DND-41 (cell line): ENCODE measurements at regions not wholly inside any gene's neighbourhood (a gene's known extent, or its start where the extent isn't known, plus 50 kb on each side); places are given as distances from the start of the nearest gene placed in this dataset.

Experiments used
- ATAC-seq: fragments of 200-7000 bp; cut with Tn5 transposase; 3 replicates; pipeline ENCODE4 v1.9.1; 2021; ENCODE audit warnings: low read depth; ENCODE audit not compliant: insufficient read depth
- DNase-seq: peaks from one replicate; pipeline ENCODE4 v3.0.0-alpha.2; 2020
- H2AFZ ChIP-seq: 2 replicates; pipeline ENCODE4 v1.6.0; 2012; ENCODE audit warnings: low read depth, low read length
- H3K27ac ChIP-seq: 2 replicates; pipeline ENCODE4 v1.5.1; 2012; ENCODE audit warnings: low read length, inconsistent platforms
- H3K27me3 ChIP-seq: fragments of 200-600 bp; sonication (generic); 2 replicates; pipeline ENCODE4 v1.6.0; 2012; ENCODE audit warnings: low read length, mild to moderate bottlenecking, inconsistent platforms; ENCODE audit not compliant: insufficient read depth, poor library complexity
- H3K36me3 ChIP-seq: 2 replicates; pipeline ENCODE4 v1.5.1; 2012; ENCODE audit warnings: low read length, inconsistent platforms; ENCODE audit not compliant: insufficient read depth
- H3K4me1 ChIP-seq: 2 replicates; pipeline ENCODE4 v1.5.1; 2012; ENCODE audit warnings: mild to moderate bottlenecking, low read length; ENCODE audit not compliant: insufficient read depth
- H3K4me2 ChIP-seq: 2 replicates; pipeline ENCODE4 v1.6.0; 2012; ENCODE audit warnings: mild to moderate bottlenecking, moderate library complexity, low read length, inconsistent platforms; ENCODE audit not compliant: insufficient read depth
- H3K4me3 ChIP-seq, 2 experiments: fragments of 200-600 bp in 1 of 2; shearing (Covaris generic) in 1 of 2; 2 replicates each; pipeline ENCODE4 v1.5.1; 2012 to 2016; ENCODE audit warnings: inconsistent platforms in 2 of 2, low read length in 2 of 2, mild to moderate bottlenecking in 2 of 2, low read depth in 1 of 2, moderate library complexity in 1 of 2
- H3K79me2 ChIP-seq: 2 replicates; pipeline ENCODE4 v1.6.0; 2012; ENCODE audit warnings: low read length, inconsistent platforms; ENCODE audit not compliant: insufficient read depth
- H3K9ac ChIP-seq: 2 replicates; pipeline ENCODE4 v1.6.0; 2012; ENCODE audit warnings: low read depth, mild to moderate bottlenecking, inconsistent platforms, low read length, moderate library complexity
- H3K9me3 ChIP-seq: 2 replicates; pipeline ENCODE4 v1.5.1; 2012; ENCODE audit warnings: low read length, moderate library complexity, mild to moderate bottlenecking, inconsistent platforms; ENCODE audit not compliant: insufficient read depth, severe bottlenecking
- H4K20me1 ChIP-seq: 2 replicates; pipeline ENCODE4 v1.6.0; 2012; ENCODE audit warnings: low read length; ENCODE audit not compliant: insufficient read depth
- CTCF ChIP-seq: IDR thresholded peaks from 2 replicates; pipeline ENCODE4 v1.5.1; 2012; ENCODE audit warnings: borderline replicate concordance, low read length, moderate library complexity, mild to moderate bottlenecking; ENCODE audit not compliant: poor library complexity, severe bottlenecking; ENCODE audit errors: extremely low read depth
- EZH2 ChIP-seq: IDR thresholded peaks from 3 replicates; pipeline ENCODE4 v1.6.1; 2012; ENCODE audit warnings: borderline replicate concordance, low read depth, mild to moderate bottlenecking, moderate library complexity, low read length, inconsistent platforms; ENCODE audit not compliant: severe bottlenecking

GRCh38 chr3:180185650-180186049 lies 148.9 kb upstream of the PEX5L start:
- Histone ChIP-seq H3K79me2 (no peaks in the 10 kb centered on the region), H4K20me1 (no peaks in the 10 kb centered on the region), H2AFZ (no peak overlapping the region), H3K27me3 (no peaks in the 10 kb centered on the region), H3K4me2 (no peak overlapping the region), H3K9ac (no peak overlapping the region), H3K4me3 (no peak overlapping the region), H3K9me3 (no peaks in the 10 kb centered on the region), H3K4me1 (no peaks in the 10 kb centered on the region), H3K36me3 (no peaks in the 10 kb centered on the region), H3K27ac (no peak overlapping the region)
- no peak for TF ChIP-seq CTCF
- TF ChIP-seq EZH2 = no peak
- DNase-seq (no peak), ATAC-seq (no peak)

- TF ChIP-seq CTCF (no peak), EZH2 (no peak)
- H3K27me3 ChIP-seq = no peaks in the 10 kb centered on the region
Observed at GRCh38 chr3:180188512-180189309, 152.0 kb upstream of the PEX5L start.

DNA sequence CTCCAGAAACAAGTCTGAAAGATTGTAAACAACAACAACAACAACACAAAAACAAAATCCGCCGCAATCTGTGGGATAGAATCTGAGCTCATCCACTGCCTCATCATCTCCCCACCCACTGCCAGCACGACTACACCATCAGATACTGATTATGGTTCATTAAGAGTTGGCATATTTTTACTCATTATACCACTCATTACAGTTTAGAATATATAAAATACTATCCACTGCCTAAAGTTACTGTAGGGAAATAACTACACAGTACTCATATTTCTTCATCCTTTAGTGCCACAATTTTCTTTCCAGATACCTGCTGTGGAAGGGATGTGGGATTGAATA lies 152.5 kb upstream of the PEX5L start:
- ATAC-seq (no peak), DNase-seq (no peak)
- Histone ChIP-seq H3K79me2 (no peaks in the 10 kb centered on the region), H3K4me2 (no peak overlapping the region), H3K27ac (no peak overlapping the region), H2AFZ (no peak overlapping the region), H3K36me3 (no peaks in the 10 kb centered on the region), H3K27me3 (no peaks in the 10 kb centered on the region), H3K9ac (no peak overlapping the region), H3K4me1 (no peaks in the 10 kb centered on the region), H4K20me1 (no peaks in the 10 kb centered on the region), H3K9me3 (no peaks in the 10 kb centered on the region), H3K4me3 (no peak overlapping the region)
- TF ChIP-seq CTCF = no peak
- TF ChIP-seq EZH2 = no peak

More at GRCh38 chr3:180188512-180189309, 152.0 kb upstream of the PEX5L start:
- H3K36me3 ChIP-seq = no peaks in the 10 kb centered on the region
- H3K27ac ChIP-seq = no peak overlapping the region
- H3K4me3 ChIP-seq = no peak overlapping the region
- no peak overlapping the region for H3K4me2 ChIP-seq
- H2AFZ ChIP-seq = no peak overlapping the region
- no peaks in the 10 kb centered on the region for H3K9me3 ChIP-seq
- no peak for ATAC-seq
- H4K20me1 ChIP-seq = no peaks in the 10 kb centered on the region
- no peak for DNase-seq
- no peaks in the 10 kb centered on the region for H3K79me2 ChIP-seq
- no peaks in the 10 kb centered on the region for H3K4me1 ChIP-seq
- H3K9ac ChIP-seq = no peak overlapping the region
